IMR-90 (cell line): ENCODE measurements at regions not wholly inside any gene's neighbourhood (a gene's known extent, or its start where the extent isn't known, plus 50 kb on each side); places are given as distances from the start of the nearest gene placed in this dataset.

Experiments used
- ATAC-seq: fragments of 200-7000 bp; cut with Tn5 transposase; 2 replicates; pipeline ENCODE4 v1.9.1; 2020; ENCODE audit warnings: low read depth, mild to moderate bottlenecking, moderate library complexity
- BruUV-seq: library from RNA; stranded (reverse); fragments of 400-500 nt; replicated peaks from 2 replicates; lab custom pipeline; 2021; lab: Mats Ljungman, UMichigan
- CTCF ChIA-PET: fragments of 300-600 bp; formaldehyde crosslinking; extraction: SDS; loops from one replicate; lab custom pipeline; 2021; ENCODE audit warnings: antibody characterized with exemption; lab: Yijun Ruan, JAX
- POLR2A ChIA-PET: fragments of 300-600 bp; sonication (Branson Sonifier 250); formaldehyde crosslinking; loops from one replicate; lab custom pipeline; 2022; ENCODE audit warnings: antibody characterized with exemption; ENCODE audit not compliant: unreplicated experiment; lab: Charles Lee
- DNase-seq: peaks from one replicate; pipeline ENCODE4 v3.0.0; 2013
- H2AFZ ChIP-seq: replicated peaks from 2 replicates; pipeline ENCODE3; 2013; ENCODE audit warnings: low read length, mild to moderate bottlenecking; ENCODE audit not compliant: poor library complexity
- H2AK5ac ChIP-seq: 2 replicates; pipeline ENCODE4 v1.6.1; 2013; ENCODE audit warnings: low read depth, low read length, inconsistent platforms
- H2AK9ac ChIP-seq: replicated peaks from 2 replicates; pipeline ENCODE3; 2013; ENCODE audit warnings: mild to moderate bottlenecking, low read depth, low read length, moderate library complexity; ENCODE audit not compliant: poor library complexity
- H2BK120ac ChIP-seq: 2 replicates; pipeline ENCODE4 v1.6.1; 2013; ENCODE audit warnings: low read depth, low read length, inconsistent platforms
- H2BK15ac ChIP-seq: 3 replicates; pipeline ENCODE4 v1.6.1; 2013; ENCODE audit warnings: low read depth, low read length, inconsistent platforms
- H2BK20ac ChIP-seq: 2 replicates; pipeline ENCODE4 v1.6.1; 2013; ENCODE audit warnings: low read depth, mild to moderate bottlenecking, inconsistent platforms, low read length, moderate library complexity
- H2BK5ac ChIP-seq: 2 replicates; pipeline ENCODE4 v1.6.1; 2013; ENCODE audit warnings: mild to moderate bottlenecking, low read depth, low read length, inconsistent platforms; ENCODE audit not compliant: poor library complexity, severe bottlenecking
- H3K14ac ChIP-seq: replicated peaks from 2 replicates; pipeline ENCODE4 v1.6.1; 2013; ENCODE audit warnings: low read depth, low read length, inconsistent platforms
- H3K18ac ChIP-seq: 2 replicates; pipeline ENCODE4 v1.6.1; 2013; ENCODE audit warnings: low read depth, low read length, control low read depth
- H3K23ac ChIP-seq: 2 replicates; pipeline ENCODE4 v1.6.1; 2013; ENCODE audit warnings: low read depth, low read length, inconsistent platforms
- H3K27ac ChIP-seq: 2 replicates; pipeline ENCODE4 v1.5.1; 2013; ENCODE audit warnings: mild to moderate bottlenecking, control low read depth, low read length; ENCODE audit not compliant: insufficient read depth
- H3K27me3 ChIP-seq: 2 replicates; pipeline ENCODE4 v1.6.1; 2013; ENCODE audit warnings: low read length; ENCODE audit not compliant: control insufficient read depth, insufficient read depth
- H3K36me3 ChIP-seq: 2 replicates; pipeline ENCODE4 v1.6.1; 2013; ENCODE audit warnings: low read length, mixed read lengths; ENCODE audit not compliant: control insufficient read depth, insufficient read depth
- H3K4ac ChIP-seq: 2 replicates; pipeline ENCODE4 v1.6.1; 2013; ENCODE audit warnings: low read depth, low read length, inconsistent platforms
- H3K4me1 ChIP-seq: 2 replicates; pipeline ENCODE4 v1.6.1; 2013; ENCODE audit warnings: low read length, mixed read lengths; ENCODE audit not compliant: control insufficient read depth, insufficient read depth
- H3K4me2 ChIP-seq: 2 replicates; pipeline ENCODE4 v1.6.1; 2013; ENCODE audit warnings: low read depth, mild to moderate bottlenecking, control low read depth, low read length, moderate library complexity
- H3K4me3 ChIP-seq: 2 replicates; pipeline ENCODE4 v1.5.1; 2013; ENCODE audit warnings: low read depth, mild to moderate bottlenecking, control low read depth, low read length, moderate library complexity; ENCODE audit not compliant: insufficient read depth
- H3K56ac ChIP-seq: 2 replicates; pipeline ENCODE4 v1.6.1; 2013; ENCODE audit warnings: low read length, inconsistent platforms; ENCODE audit not compliant: insufficient read depth; ENCODE audit errors: extremely low read depth
- H3K79me1 ChIP-seq, 2 experiments: 2 replicates each; pipeline ENCODE4 v1.6.1; 2013; ENCODE audit warnings: low read length in 2 of 2, inconsistent platforms in 1 of 2, low read depth in 1 of 2
- H3K9ac ChIP-seq: 2 replicates; pipeline ENCODE4 v1.6.1; 2013; ENCODE audit warnings: low read depth, low read length, control low read depth
- H3K9me1 ChIP-seq: 2 replicates; pipeline ENCODE4 v1.6.1; 2013; ENCODE audit warnings: low read length, inconsistent platforms; ENCODE audit not compliant: insufficient read depth
- H3K9me3 ChIP-seq: 2 replicates; pipeline ENCODE4 v1.6.1; 2013; ENCODE audit warnings: low read length; ENCODE audit not compliant: control insufficient read depth, insufficient read depth
- H4K20me1 ChIP-seq: 2 replicates; pipeline ENCODE4 v1.6.1; 2013; ENCODE audit warnings: low read length, inconsistent platforms; ENCODE audit not compliant: insufficient read depth
- H4K5ac ChIP-seq: 2 replicates; pipeline ENCODE4 v1.6.1; 2013; ENCODE audit warnings: mild to moderate bottlenecking, low read depth, low read length, control low read depth
- H4K8ac ChIP-seq, 2 experiments: 2 replicates each; pipeline ENCODE4 v1.6.1; 2013; ENCODE audit warnings: low read depth in 2 of 2, low read length in 2 of 2, control low read depth in 1 of 2, inconsistent platforms in 1 of 2
- H4K91ac ChIP-seq: 2 replicates; pipeline ENCODE4 v1.6.1; 2013; ENCODE audit warnings: low read depth, low read length, inconsistent platforms; ENCODE audit not compliant: insufficient read depth
- BHLHE40 ChIP-seq: fragments of 150-350 bp; IDR thresholded peaks from 2 replicates; pipeline ENCODE4 v1.6.1; 2016; ENCODE audit warnings: mild to moderate bottlenecking, low read depth, low read length
- CEBPB ChIP-seq: IDR thresholded peaks from 2 replicates; pipeline ENCODE4 v1.6.1; 2012; ENCODE audit warnings: low read depth, low read length, improper control_type of control experiment
- CHD1 ChIP-seq: IDR thresholded peaks from 2 replicates; pipeline ENCODE4 v1.6.1; 2012; ENCODE audit warnings: low read depth, low read length, improper control_type of control experiment
- FOS ChIP-seq: fragments of 150-350 bp; IDR thresholded peaks from 2 replicates; pipeline ENCODE4 v1.6.1; 2016; ENCODE audit warnings: low read depth, low read length
- MAFK ChIP-seq: IDR thresholded peaks from 2 replicates; pipeline ENCODE4 v1.6.1; 2012; ENCODE audit warnings: low read depth, low read length, improper control_type of control experiment
- MAZ ChIP-seq: IDR thresholded peaks from 2 replicates; pipeline ENCODE4 v1.6.1; 2012; ENCODE audit warnings: low read depth, mild to moderate bottlenecking, low read length, improper control_type of control experiment, moderate library complexity, borderline replicate concordance
- MXI1 ChIP-seq: IDR thresholded peaks from 2 replicates; pipeline ENCODE4 v1.6.1; 2012; ENCODE audit warnings: low read depth, mild to moderate bottlenecking, low read length, moderate library complexity, borderline replicate concordance
- NFE2L2 ChIP-seq: fragments of 150-350 bp; IDR thresholded peaks from 2 replicates; pipeline ENCODE4 v1.6.1; 2016; ENCODE audit warnings: low read depth, mild to moderate bottlenecking, low read length
- POLR2A ChIP-seq: IDR thresholded peaks from 2 replicates; pipeline ENCODE4 v1.6.1; 2012; ENCODE audit warnings: mild to moderate bottlenecking, low read depth, low read length
- RAD21 ChIP-seq: IDR thresholded peaks from 2 replicates; pipeline ENCODE4 v1.6.1; 2012; ENCODE audit warnings: low read length, improper control_type of control experiment
- RCOR1 ChIP-seq: IDR thresholded peaks from 2 replicates; pipeline ENCODE4 v1.6.1; 2012; ENCODE audit warnings: mild to moderate bottlenecking, low read length, improper control_type of control experiment; ENCODE audit not compliant: insufficient replicate concordance
- RFX5 ChIP-seq: IDR thresholded peaks from 2 replicates; pipeline ENCODE4 v1.8.0; 2012; ENCODE audit warnings: low read depth, mild to moderate bottlenecking, low read length, moderate library complexity
- SMC3 ChIP-seq: fragments of 150-350 bp; IDR thresholded peaks from 2 replicates; pipeline ENCODE4 v1.6.1; 2016; ENCODE audit warnings: low read depth, mild to moderate bottlenecking, antibody characterized with exemption, low read length, moderate library complexity
- WGBS, 2 experiments: methylation state at CpG; one replicate each; pipeline versions ENCODE4 v1.1.5 to v1.1.7; 2013; ENCODE audit warnings: missing lambda C conversion rate in 2 of 2; ENCODE audit not compliant: insufficient read length in 1 of 2; ENCODE audit errors: extremely low coverage in 2 of 2; 5-methylcytosine and 5-hydroxymethylcytosine counted together
- dilution Hi-C: fragments of 300-500 bp; cut with HindIII; formaldehyde crosslinking; loops from one replicate; pipeline ENCODE4 v1.14.3; 2018; ENCODE audit warnings: low sequenced_read_pairs; ENCODE audit not compliant: unreplicated experiment
- in situ Hi-C: fragments of 300-500 bp; cut with MboI; formaldehyde crosslinking; loops from 3 replicates; pipeline ENCODE4 v1.14.3; 2019; ENCODE audit warnings: low sequenced_read_pairs, inconsistent platforms, mixed read lengths
- intact Hi-C: fragments of 100-400 bp; cut with micrococcal nuclease; formaldehyde crosslinking; loops from 2 replicates; pipeline ENCODE4 v1.10.0; 2022
- TF ChIP-seq, protein P1 (sequence below): fragments of 150-350 bp; IDR thresholded peaks from 2 replicates; pipeline ENCODE4 v1.6.1; 2016; ENCODE audit warnings: low read depth, mild to moderate bottlenecking, low read length, moderate library complexity, borderline replicate concordance
- TF ChIP-seq, protein P2 (sequence below): conservative IDR thresholded peaks from 2 replicates; pipeline ENCODE4 v1.5.1; 2012; ENCODE audit warnings: mild to moderate bottlenecking, low read depth, low read length, improper control_type of control experiment
- TF ChIP-seq, protein P3 (sequence below): fragments of 150-350 bp; IDR thresholded peaks from 2 replicates; pipeline ENCODE4 v1.6.1; 2017; ENCODE audit warnings: mild to moderate bottlenecking, antibody characterized with exemption, low read length, low read depth

DNA sequence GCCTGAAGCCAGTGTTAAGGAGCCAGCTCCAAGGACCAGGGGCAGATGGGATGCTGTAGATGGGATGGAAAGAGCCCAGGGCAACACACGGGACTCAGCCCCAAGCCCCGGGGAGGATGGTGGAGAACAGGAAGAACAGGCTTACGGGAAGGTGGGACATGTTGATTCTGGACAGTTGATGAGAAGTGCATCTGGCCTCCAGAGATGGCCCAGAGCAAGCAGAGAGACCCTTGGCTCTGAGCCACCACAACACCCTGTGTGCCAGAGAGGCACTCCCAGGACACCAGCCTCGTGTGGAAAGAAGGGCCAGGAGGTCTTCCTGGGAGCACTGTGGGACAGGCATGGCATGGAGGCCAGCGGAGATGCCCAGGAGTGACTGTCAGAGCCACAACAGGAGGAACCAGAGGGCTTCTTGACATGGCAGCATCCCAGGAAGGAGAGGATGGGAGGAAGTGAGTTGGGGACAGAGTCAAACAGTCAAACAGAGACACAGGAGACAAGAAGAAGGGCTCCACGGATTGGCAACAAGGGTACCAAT is 156.3 kb upstream of the MVB12B start:
- H3K27ac ChIP-seq = no peak overlapping the region
- no peak overlapping the region for H2AK9ac ChIP-seq
- BruUV-seq = no TSS peak

More for the DNA sequence above, 156.3 kb upstream of the MVB12B start:
- ATAC-seq (no peak), DNase-seq (no peak)
- no peak overlapping the region for H2AK5ac ChIP-seq
- H2BK5ac ChIP-seq = no peak overlapping the region
- no peak overlapping the region for H2BK20ac ChIP-seq
- no peak overlapping the region for H3K18ac ChIP-seq
- H4K20me1 ChIP-seq = no peaks in the 10 kb centered on the region
- H3K4me2 ChIP-seq = no peak overlapping the region
- no peak overlapping the region for H4K91ac ChIP-seq
- no peaks in the 10 kb centered on the region for H3K4me1 ChIP-seq
- H3K56ac ChIP-seq = no peak overlapping the region
- CTCF ChIA-PET = no interaction called here
- intact Hi-C loops = no loop called here
- no peak overlapping the region for H3K4me3 ChIP-seq
- no peak overlapping the region for H3K4ac ChIP-seq
- POLR2A ChIA-PET = no interaction called here
- no peaks in the 10 kb centered on the region for H3K9me3 ChIP-seq
- H4K5ac ChIP-seq = no peak overlapping the region
- H3K79me1 ChIP-seq = no peaks in the 10 kb centered on the region
- H3K9me1 ChIP-seq = no peaks in the 10 kb centered on the region
- H3K9ac ChIP-seq = no peak overlapping the region
- peaks cover 17% of the 10 kb centered on the region for H3K27me3 ChIP-seq
- H3K14ac ChIP-seq = no peak overlapping the region
- no peak overlapping the region for H2BK120ac ChIP-seq
- H3K23ac ChIP-seq = no peak overlapping the region
- in situ Hi-C loops = no loop called here
- no peak overlapping the region for H2BK15ac ChIP-seq
- no peak overlapping the region for H2AFZ ChIP-seq
- TF ChIP-seq FOS (no peak), RFX5 (no peak), RCOR1 (no peak), MXI1 (no peak), MAFK (no peak), NFE2L2 (no peak), SMC3 (no peak), CHD1 (no peak), POLR2A (no peak), MAZ (no peak), CEBPB (no peak), RAD21 (no peak), BHLHE40 (no peak)
- TF ChIP-seq, protein P1, sequence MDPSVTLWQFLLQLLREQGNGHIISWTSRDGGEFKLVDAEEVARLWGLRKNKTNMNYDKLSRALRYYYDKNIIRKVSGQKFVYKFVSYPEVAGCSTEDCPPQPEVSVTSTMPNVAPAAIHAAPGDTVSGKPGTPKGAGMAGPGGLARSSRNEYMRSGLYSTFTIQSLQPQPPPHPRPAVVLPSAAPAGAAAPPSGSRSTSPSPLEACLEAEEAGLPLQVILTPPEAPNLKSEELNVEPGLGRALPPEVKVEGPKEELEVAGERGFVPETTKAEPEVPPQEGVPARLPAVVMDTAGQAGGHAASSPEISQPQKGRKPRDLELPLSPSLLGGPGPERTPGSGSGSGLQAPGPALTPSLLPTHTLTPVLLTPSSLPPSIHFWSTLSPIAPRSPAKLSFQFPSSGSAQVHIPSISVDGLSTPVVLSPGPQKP = no peak
- TF ChIP-seq, protein P2, sequence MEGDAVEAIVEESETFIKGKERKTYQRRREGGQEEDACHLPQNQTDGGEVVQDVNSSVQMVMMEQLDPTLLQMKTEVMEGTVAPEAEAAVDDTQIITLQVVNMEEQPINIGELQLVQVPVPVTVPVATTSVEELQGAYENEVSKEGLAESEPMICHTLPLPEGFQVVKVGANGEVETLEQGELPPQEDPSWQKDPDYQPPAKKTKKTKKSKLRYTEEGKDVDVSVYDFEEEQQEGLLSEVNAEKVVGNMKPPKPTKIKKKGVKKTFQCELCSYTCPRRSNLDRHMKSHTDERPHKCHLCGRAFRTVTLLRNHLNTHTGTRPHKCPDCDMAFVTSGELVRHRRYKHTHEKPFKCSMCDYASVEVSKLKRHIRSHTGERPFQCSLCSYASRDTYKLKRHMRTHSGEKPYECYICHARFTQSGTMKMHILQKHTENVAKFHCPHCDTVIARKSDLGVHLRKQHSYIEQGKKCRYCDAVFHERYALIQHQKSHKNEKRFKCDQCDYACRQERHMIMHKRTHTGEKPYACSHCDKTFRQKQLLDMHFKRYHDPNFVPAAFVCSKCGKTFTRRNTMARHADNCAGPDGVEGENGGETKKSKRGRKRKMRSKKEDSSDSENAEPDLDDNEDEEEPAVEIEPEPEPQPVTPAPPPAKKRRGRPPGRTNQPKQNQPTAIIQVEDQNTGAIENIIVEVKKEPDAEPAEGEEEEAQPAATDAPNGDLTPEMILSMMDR = no peak
- TF ChIP-seq, protein P3, sequence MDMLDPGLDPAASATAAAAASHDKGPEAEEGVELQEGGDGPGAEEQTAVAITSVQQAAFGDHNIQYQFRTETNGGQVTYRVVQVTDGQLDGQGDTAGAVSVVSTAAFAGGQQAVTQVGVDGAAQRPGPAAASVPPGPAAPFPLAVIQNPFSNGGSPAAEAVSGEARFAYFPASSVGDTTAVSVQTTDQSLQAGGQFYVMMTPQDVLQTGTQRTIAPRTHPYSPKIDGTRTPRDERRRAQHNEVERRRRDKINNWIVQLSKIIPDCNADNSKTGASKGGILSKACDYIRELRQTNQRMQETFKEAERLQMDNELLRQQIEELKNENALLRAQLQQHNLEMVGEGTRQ = no peak
- no peak overlapping the region for H4K8ac ChIP-seq
- dilution Hi-C loops = no loop called here
- H3K36me3 ChIP-seq = no peaks in the 10 kb centered on the region
- WGBS, 2 experiments = 61% methylated on average over 5 of the region's 6 CpGs; no CpG with 5 or more reads in 1 of the 2 experiments
